IPS DF 6.9 (cell line): ENCODE measurements at regions not wholly inside any gene's neighbourhood (a gene's known extent, or its start where the extent isn't known, plus 50 kb on each side); places are given as distances from the start of the nearest gene placed in this dataset.
"Not testable (repeated sequence)": the region's sequence is repeated elsewhere in the genome, so short reads cannot be mapped to it uniquely, and the experiment has no call there.

Experiments used
- DNase-seq: peaks from one replicate; pipeline ENCODE4 v3.0.0-alpha.2; 2013; ENCODE audit warnings: low read depth, low spot score
- H3K27ac ChIP-seq: one replicate; pipeline ENCODE4 v1.5.1; 2013; ENCODE audit warnings: low read length, control low read depth
- H3K27me3 ChIP-seq: 2 replicates; pipeline ENCODE4 v1.6.1; 2013; ENCODE audit warnings: mild to moderate bottlenecking, low read length; ENCODE audit not compliant: control insufficient read depth, insufficient read depth
- H3K36me3 ChIP-seq: 2 replicates; pipeline ENCODE4 v1.6.1; 2013; ENCODE audit warnings: low read length; ENCODE audit not compliant: control insufficient read depth, insufficient read depth
- H3K4me1 ChIP-seq: 2 replicates; pipeline ENCODE4 v1.6.1; 2013; ENCODE audit warnings: low read length; ENCODE audit not compliant: control insufficient read depth, insufficient read depth
- H3K4me3 ChIP-seq: 2 replicates; pipeline ENCODE4 v1.5.1; 2013; ENCODE audit warnings: mild to moderate bottlenecking, low read length
- H3K9me3 ChIP-seq: 2 replicates; pipeline ENCODE4 v1.6.1; 2013; ENCODE audit warnings: low read length, inconsistent platforms; ENCODE audit not compliant: control insufficient read depth, insufficient read depth
- WGBS: extraction: QIAGEN DNeasy Blood & Tissue Kit; methylation state at CpG from one replicate; pipeline ENCODE4 v1.1.7; 2013; ENCODE audit warnings: mixed read lengths, missing lambda C conversion rate; ENCODE audit not compliant: insufficient read length, insufficient coverage; 5-methylcytosine and 5-hydroxymethylcytosine counted together

DNA sequence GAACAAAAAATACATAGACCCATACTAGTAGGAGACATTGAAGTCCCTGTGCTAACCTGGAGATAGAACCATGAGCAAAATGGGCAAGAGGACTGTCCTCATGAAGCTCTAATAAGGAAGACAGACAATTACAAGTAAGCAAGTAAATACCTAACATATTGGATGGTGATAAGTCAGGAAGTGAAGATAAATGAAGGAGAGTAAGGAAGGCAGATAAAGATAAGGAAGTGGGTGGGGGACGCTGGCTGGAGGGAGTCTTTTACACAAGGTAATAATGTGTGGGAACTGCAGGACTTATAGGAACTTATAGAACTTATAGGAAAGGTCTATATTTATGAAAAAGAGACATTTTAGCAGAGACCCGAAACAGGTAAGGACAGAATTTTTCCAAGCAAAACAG, 148.9 kb upstream of the ABI3BP start:
- Histone ChIP-seq H3K4me3 (no peak overlapping the region), H3K4me1 (peaks cover 3% of the 10 kb centered on the region; the same call in 1 of the 2 replicates), H3K27me3 (no peaks in the 10 kb centered on the region), H3K27ac (no peak overlapping the region), H3K36me3 (no peaks in the 10 kb centered on the region), H3K9me3 (no peaks in the 10 kb centered on the region)
- WGBS: no CpG with 5 or more reads among the region's 2 CpGs
- DNase-seq: no peak

DNA sequence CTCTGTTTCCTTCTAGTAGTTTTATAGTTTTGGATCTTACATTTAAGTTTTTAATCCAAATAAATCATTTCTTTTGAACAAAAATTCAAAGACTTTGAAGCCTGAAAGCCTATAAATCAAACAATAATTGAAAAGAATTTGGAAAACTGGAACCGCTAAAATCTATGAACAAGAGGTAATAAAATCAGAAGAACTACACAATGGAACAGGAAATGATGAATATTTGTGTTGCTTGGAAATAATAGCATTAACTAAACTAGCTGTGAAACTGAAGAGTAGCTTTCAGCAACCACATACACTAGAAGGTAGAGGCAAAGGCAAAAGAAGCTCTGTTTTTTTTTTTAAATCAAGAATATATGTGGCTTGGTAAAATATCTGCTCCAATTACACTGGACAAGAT, 147.9 kb upstream of the ABI3BP start:
- DNase-seq: no peak
- no peaks in the 10 kb centered on the region for H3K27me3 ChIP-seq
- no peaks in the 10 kb centered on the region for H3K9me3 ChIP-seq
- H3K4me3 ChIP-seq: no peak overlapping the region
- no peaks in the 10 kb centered on the region for H3K36me3 ChIP-seq
- H3K27ac ChIP-seq: no peak overlapping the region
- peaks cover 3% of the 10 kb centered on the region; the same call in 1 of the 2 replicates for H3K4me1 ChIP-seq
- no CpG with 5 or more reads among the region's 1 CpG for WGBS

GRCh38 chr3:101138817-101139216, 145.6 kb upstream of the ABI3BP start:
- DNase-seq: no peak
- Histone ChIP-seq H3K36me3 (no peaks in the 10 kb centered on the region), H3K9me3 (no peaks in the 10 kb centered on the region), H3K27me3 (no peaks in the 10 kb centered on the region), H3K27ac (no peak overlapping the region), H3K4me1 (peaks cover under 1% of the 10 kb centered on the region; the same call in 1 of the 2 replicates), H3K4me3 (no peak overlapping the region)
- WGBS: no CpG with 5 or more reads among the region's 1 CpG

GRCh38 chr3:101134331-101134730, 141.1 kb upstream of the ABI3BP start:
- Histone ChIP-seq H3K4me1 (no peaks in the 10 kb centered on the region), H3K27ac (no peak overlapping the region), H3K36me3 (no peaks in the 10 kb centered on the region), H3K27me3 (no peaks in the 10 kb centered on the region), H3K4me3 (no peak overlapping the region), H3K9me3 (no peaks in the 10 kb centered on the region)
- WGBS: no CpG with 5 or more reads among the region's 7 CpGs
- DNase-seq: no peak

- H3K27ac ChIP-seq: no peak overlapping the region
- H3K27me3 ChIP-seq: no peaks in the 10 kb centered on the region
- H3K4me1 ChIP-seq: no peaks in the 10 kb centered on the region
- DNase-seq: no peak
- no CpG with 5 or more reads among the region's 1 CpG for WGBS
- H3K9me3 ChIP-seq: no peaks in the 10 kb centered on the region
- no peaks in the 10 kb centered on the region for H3K36me3 ChIP-seq
- no peak overlapping the region for H3K4me3 ChIP-seq
Observed at GRCh38 chr3:101133652-101134051, 140.4 kb upstream of the ABI3BP start.

DNA sequence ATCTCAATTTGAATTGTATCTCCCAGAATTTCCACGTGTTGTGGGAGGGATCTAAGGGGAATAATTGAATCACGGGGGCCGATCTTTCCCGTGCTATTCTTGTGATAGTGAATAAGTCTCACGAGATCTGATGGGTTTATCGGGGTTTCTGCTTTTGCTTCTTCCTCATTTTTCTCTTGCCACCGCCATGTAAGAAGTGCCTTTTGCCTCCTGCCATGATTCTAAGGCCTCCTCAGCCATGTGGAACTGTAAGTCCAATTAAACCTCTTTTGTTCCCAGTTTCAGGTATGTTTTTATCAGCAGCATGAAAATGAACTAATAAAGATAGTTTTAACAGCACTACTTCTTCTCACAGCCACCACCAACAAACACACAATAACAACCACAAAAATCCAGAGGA, 140.0 kb upstream of the ABI3BP start:
- not testable (repeated sequence) for H3K4me3 ChIP-seq, H3K27me3 ChIP-seq, H3K27ac ChIP-seq, DNase-seq, H3K9me3 ChIP-seq, H3K36me3 ChIP-seq, H3K4me1 ChIP-seq
- no CpG with 5 or more reads among the region's 7 CpGs for WGBS

DNA sequence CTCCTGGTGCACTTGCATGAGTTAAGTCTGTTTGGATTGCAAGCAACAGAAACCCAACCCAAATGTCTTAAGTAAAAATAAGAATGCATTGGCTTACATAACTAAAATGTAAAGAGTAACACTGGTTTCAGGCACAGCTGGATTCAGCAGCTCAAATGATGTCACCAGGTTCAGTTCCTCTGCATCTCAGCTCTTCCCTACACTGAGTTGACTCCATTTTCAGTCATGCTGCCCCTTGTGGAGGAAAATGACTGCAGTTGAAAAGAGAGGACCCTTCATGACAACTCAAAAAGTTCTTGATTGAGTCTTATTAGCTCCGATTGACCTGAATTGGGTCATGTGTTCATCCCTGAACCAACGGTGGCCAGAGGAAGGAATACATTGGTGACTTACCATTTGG, 138.5 kb upstream of the ABI3BP start:
- Histone ChIP-seq H3K36me3 (no peaks in the 10 kb centered on the region), H3K4me1 (no peaks in the 10 kb centered on the region), H3K27me3 (no peaks in the 10 kb centered on the region), H3K27ac (no peak overlapping the region), H3K4me3 (no peak overlapping the region), H3K9me3 (no peaks in the 10 kb centered on the region)
- peak; percentile 16 for DNase-seq
- WGBS: no CpG with 5 or more reads among the region's 2 CpGs

DNA sequence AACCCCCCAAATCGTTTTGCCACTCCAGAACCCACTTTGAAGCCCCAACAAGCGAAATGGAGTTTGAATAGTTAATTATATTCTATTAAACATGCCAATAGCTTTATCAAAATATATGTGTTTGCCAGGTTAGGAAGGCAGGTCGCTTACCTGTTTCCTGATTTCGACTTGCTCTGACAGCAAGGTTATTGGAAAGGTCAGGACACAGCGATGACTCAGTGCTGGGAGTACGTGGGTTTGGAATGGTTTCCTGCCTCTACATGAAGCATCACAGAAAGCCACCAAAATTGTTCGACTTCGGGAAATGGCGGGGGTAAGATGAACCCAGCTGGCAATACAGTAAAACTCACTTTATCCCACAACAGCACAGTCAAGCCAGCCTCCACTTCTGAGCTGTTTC, 135.6 kb upstream of the ABI3BP start:
- no CpG with 5 or more reads among the region's 9 CpGs for WGBS
- H3K27me3 ChIP-seq: no peaks in the 10 kb centered on the region
- DNase-seq: no peak
- H3K36me3 ChIP-seq: no peaks in the 10 kb centered on the region
- no peaks in the 10 kb centered on the region for H3K4me1 ChIP-seq
- H3K9me3 ChIP-seq: no peaks in the 10 kb centered on the region
- H3K4me3 ChIP-seq: no peak overlapping the region
- H3K27ac ChIP-seq: no peak overlapping the region

GRCh38 chr3:101128001-101128400, 134.8 kb upstream of the ABI3BP start:
- Histone ChIP-seq H3K4me3 (no peak overlapping the region), H3K36me3 (no peaks in the 10 kb centered on the region), H3K27ac (no peak overlapping the region), H3K9me3 (no peaks in the 10 kb centered on the region), H3K4me1 (no peaks in the 10 kb centered on the region), H3K27me3 (no peaks in the 10 kb centered on the region)
- 100% methylated on average over 1 of the region's 1 CpG for WGBS
- no peak for DNase-seq

- Histone ChIP-seq H3K27ac (no peak overlapping the region), H3K36me3 (no peaks in the 10 kb centered on the region), H3K4me3 (no peak overlapping the region), H3K4me1 (no peaks in the 10 kb centered on the region), H3K27me3 (no peaks in the 10 kb centered on the region), H3K9me3 (no peaks in the 10 kb centered on the region)
- WGBS: no CpG with 5 or more reads among the region's 2 CpGs
- no peak for DNase-seq
Observed at GRCh38 chr3:101124125-101124524, 130.9 kb upstream of the ABI3BP start.

GRCh38 chr3:101123081-101123480, 129.9 kb upstream of the ABI3BP start:
- no CpG with 5 or more reads among the region's 2 CpGs for WGBS
- Histone ChIP-seq H3K27ac (no peak overlapping the region), H3K9me3 (no peaks in the 10 kb centered on the region), H3K36me3 (no peaks in the 10 kb centered on the region), H3K4me1 (no peaks in the 10 kb centered on the region), H3K27me3 (no peaks in the 10 kb centered on the region), H3K4me3 (no peak overlapping the region)
- DNase-seq: no peak
